Erythroblast (primary cell): ENCODE measurements at regions not wholly inside any gene's neighbourhood (a gene's known extent, or its start where the extent isn't known, plus 50 kb on each side); places are given as distances from the start of the nearest gene placed in this dataset.
"Not testable (repeated sequence)": the region's sequence is repeated elsewhere in the genome, so short reads cannot be mapped to it uniquely, and the experiment has no call there.

ENCODE experiments used
- GATA1 ChIP-seq: IDR thresholded peaks from 2 replicates; pipeline ENCODE4 v1.6.1; 2011; ENCODE audit warnings: low read depth, mild to moderate bottlenecking, control low read depth, low read length, moderate library complexity
- POLR2A ChIP-seq: IDR thresholded peaks from 2 replicates; pipeline ENCODE4 v1.6.1; 2011; ENCODE audit warnings: mild to moderate bottlenecking, low read length

DNA sequence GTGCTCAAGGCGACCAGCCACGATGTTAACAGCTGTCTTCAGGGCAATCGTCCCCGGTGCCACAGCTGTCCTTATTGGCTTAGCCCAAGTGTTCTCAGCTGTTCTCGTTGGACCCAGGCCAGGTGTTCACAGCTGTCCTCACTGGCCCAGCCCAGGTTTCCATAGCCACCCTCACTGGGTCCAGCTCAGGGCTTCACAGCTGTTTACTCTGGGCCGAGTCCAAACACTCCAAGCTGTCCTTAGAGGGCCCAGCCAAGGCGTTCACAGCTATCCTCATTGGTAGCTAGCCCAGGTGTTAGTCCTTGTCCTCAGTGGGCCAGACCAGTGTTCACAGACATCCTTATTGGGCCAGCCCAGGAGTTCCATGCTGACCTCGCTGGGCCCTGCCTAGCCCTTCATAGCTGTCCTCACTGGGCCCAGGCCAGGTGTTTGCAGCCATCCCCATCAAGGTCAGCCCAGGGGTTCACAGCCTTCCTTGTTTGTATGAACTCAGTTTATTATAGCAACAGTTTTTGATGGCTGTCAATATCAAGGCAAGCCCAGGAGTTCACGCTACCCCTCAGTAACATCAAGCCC, 106.0 kb upstream of the THOC3 start:
- TF ChIP-seq POLR2A, GATA1: not testable (repeated sequence)
